Left renal cortex interstitium (tissue), 4 donors: ENCODE measurements at regions not wholly inside any gene's neighbourhood (a gene's known extent, or its start where the extent isn't known, plus 50 kb on each side); places are given as distances from the start of the nearest gene placed in this dataset.

Experiments used
- DNase-seq, 4 donors: peaks; one replicate each; pipeline ENCODE4 v3.0.0-alpha.2; 2013; ENCODE audit warnings: low read depth in 4 of 4, low spot score in 2 of 4, missing footprints in 1 of 4

- no peak for DNase-seq
Observed at GRCh38 chr16:85539629-85540291, 73.4 kb upstream of the GSE1 start.

GRCh38 chr16:85541181-85541580, 71.9 kb upstream of the GSE1 start:
- no peak for DNase-seq

GRCh38 chr16:85541619-85541979, 71.5 kb upstream of the GSE1 start:
- DNase-seq, result no peak

GRCh38 chr16:85541980-85542900, 70.9 kb upstream of the GSE1 start:
- DNase-seq, result no peak

GRCh38 chr16:85543536-85543935, 69.6 kb upstream of the GSE1 start:
- DNase-seq, result no peak

- DNase-seq, result no peak
Observed at GRCh38 chr16:85544016-85544415, 69.1 kb upstream of the GSE1 start.

GRCh38 chr16:85544668-85545067, 68.5 kb upstream of the GSE1 start:
- no peak for DNase-seq

GRCh38 chr16:85545227-85545818, 67.8 kb upstream of the GSE1 start:
- DNase-seq, result no peak

GRCh38 chr16:85546585-85547447, 66.3 kb upstream of the GSE1 start:
- no peak for DNase-seq

- no peak for DNase-seq
Observed at GRCh38 chr16:85548375-85548774, 64.7 kb upstream of the GSE1 start.

GRCh38 chr16:85549766-85550421, 63.2 kb upstream of the GSE1 start:
- no peak for DNase-seq

GRCh38 chr16:85550422-85550864, 62.7 kb upstream of the GSE1 start:
- DNase-seq, result no peak

GRCh38 chr16:85550953-85551924, 61.9 kb upstream of the GSE1 start:
- no peak for DNase-seq

GRCh38 chr16:85552980-85553435, 60.1 kb upstream of the GSE1 start:
- no peak for DNase-seq

GRCh38 chr16:85553436-85554113, 59.5 kb upstream of the GSE1 start:
- DNase-seq, result no peak

GRCh38 chr16:85554114-85554888, 58.8 kb upstream of the GSE1 start:
- DNase-seq, result peak in 1 of 4 donors; percentile 56

GRCh38 chr16:85554889-85555718, 58.0 kb upstream of the GSE1 start:
- DNase-seq, result no peak
